ENCODE measurements at regions not wholly inside any gene's neighbourhood (a gene's known extent, or its start where the extent isn't known, plus 50 kb on each side); places are given as distances from the start of the nearest gene placed in this dataset.

DNA sequence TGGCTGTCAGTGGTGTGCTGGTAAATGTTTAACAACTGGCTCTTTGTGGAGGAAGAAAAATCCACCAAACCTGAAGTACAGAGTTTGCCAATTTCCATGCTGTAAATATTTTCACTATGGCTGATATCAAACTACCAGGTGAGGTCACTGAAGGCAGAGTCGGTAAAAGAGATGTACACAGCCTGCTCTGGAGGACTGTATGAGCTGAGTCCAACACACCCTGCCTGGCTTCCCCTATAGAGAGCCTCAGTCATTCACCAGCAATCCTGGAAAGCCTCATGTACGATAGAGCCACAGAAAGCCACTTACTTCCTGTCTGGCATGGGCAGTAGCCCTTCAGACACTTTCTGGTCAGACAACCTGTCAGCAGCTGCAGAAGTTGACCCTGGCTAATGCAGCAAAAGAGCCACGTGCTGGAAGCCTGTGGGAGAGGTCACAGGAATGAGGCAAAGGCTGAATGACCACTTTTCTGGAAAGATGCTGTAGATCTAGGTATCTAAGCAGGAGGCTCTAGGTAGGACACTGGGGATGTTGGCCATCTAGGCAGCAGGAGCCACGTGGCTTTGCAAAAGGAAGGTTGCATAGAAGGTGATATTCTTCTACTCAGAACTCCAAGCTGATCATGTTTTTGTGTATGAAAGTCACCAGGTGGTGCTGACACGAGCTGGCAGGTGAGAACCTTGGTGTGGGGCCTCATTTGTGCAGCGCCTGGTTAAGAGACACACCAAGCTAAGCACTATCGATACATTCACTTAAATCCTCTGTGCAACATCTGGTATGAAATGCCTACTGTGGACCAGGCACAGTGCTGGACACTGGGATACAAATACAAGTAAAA, 553.9 kb downstream of the VRK1 start:
- Histone ChIP-seq H3K27me3 (ENCODE audit: control insufficient read depth in 3 of 3, insufficient read depth in 3 of 3, low read length in 2 of 3) (no peaks in the 10 kb centered on the region), H3K9me3 (ENCODE audit: control insufficient read depth in 4 of 4, insufficient read depth in 3 of 4, low read length in 3 of 4) (peaks cover 0 to 1% (median 0%) of the 10 kb centered on the region in 4 donors), H3K4me1 (ENCODE audit: control insufficient read depth in 5 of 5, insufficient read depth in 5 of 5, low read length in 5 of 5) (no peaks in the 10 kb centered on the region), H3K9ac (ENCODE audit: insufficient read depth in 1 of 2, low read length in 2 of 2) (no peak overlapping the region), H3K4me3 (no peak overlapping the region), H3K27ac (ENCODE audit: low read depth in 1 of 2, low read length in 1 of 2) (no peak overlapping the region), H3K36me3 (ENCODE audit: control insufficient read depth in 4 of 4, insufficient read depth in 4 of 4, low read length in 4 of 4) (no peaks in the 10 kb centered on the region)
- TF ChIP-seq, protein P1, sequence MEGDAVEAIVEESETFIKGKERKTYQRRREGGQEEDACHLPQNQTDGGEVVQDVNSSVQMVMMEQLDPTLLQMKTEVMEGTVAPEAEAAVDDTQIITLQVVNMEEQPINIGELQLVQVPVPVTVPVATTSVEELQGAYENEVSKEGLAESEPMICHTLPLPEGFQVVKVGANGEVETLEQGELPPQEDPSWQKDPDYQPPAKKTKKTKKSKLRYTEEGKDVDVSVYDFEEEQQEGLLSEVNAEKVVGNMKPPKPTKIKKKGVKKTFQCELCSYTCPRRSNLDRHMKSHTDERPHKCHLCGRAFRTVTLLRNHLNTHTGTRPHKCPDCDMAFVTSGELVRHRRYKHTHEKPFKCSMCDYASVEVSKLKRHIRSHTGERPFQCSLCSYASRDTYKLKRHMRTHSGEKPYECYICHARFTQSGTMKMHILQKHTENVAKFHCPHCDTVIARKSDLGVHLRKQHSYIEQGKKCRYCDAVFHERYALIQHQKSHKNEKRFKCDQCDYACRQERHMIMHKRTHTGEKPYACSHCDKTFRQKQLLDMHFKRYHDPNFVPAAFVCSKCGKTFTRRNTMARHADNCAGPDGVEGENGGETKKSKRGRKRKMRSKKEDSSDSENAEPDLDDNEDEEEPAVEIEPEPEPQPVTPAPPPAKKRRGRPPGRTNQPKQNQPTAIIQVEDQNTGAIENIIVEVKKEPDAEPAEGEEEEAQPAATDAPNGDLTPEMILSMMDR (IDR thresholded peaks at IDR 0.05; ENCODE audit: control extremely low read depth, extremely low read depth), result no peak
- ATAC-seq (ENCODE audit: insufficient read depth, low FRiP score) (no peak), DNase-seq (peak in 1 of 3 donors; percentile 6)
- whole genome bisulfite sequencing, 2 donors, result 56 to 59% methylated on average over 7 of the region's 7 CpGs

DNA sequence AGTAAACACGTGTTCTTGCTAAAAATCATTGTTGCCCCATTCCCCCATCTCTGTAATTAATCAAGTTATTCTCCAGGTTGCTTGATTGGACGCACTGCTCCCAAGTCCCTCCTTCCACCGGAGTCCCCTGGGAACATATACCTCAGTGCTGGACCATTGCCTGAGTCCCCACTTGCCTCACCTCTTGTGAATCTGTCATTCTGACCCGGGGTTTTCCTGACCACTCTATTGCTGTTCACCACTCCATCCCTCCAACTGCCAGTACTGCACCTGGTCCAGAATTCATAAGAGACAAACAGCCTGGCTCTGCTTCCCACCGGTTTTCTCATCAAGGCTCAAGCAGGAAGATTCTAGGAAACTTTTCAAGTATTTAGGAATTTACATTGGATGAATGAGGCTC, 555.9 kb downstream of the VRK1 start:
- WGBS, 2 donors, result 82 to 92% methylated on average over 5 of the region's 5 CpGs
- ATAC-seq (ENCODE audit: insufficient read depth, low FRiP score), result no peak
- no peaks in the 10 kb centered on the region for H3K27me3 ChIP-seq (ENCODE audit: control insufficient read depth in 3 of 3, insufficient read depth in 3 of 3, low read length in 2 of 3)
- H3K36me3 ChIP-seq (ENCODE audit: control insufficient read depth in 4 of 4, insufficient read depth in 4 of 4, low read length in 4 of 4), result no peaks in the 10 kb centered on the region
- H3K4me1 ChIP-seq (ENCODE audit: control insufficient read depth in 5 of 5, insufficient read depth in 5 of 5, low read length in 5 of 5), result no peaks in the 10 kb centered on the region
- TF ChIP-seq, protein P1 (IDR thresholded peaks at IDR 0.05; ENCODE audit: control extremely low read depth, extremely low read depth), result no peak
- H3K4me3 ChIP-seq, result no peak overlapping the region
- H3K27ac ChIP-seq (ENCODE audit: low read depth in 1 of 2, low read length in 1 of 2), result no peak overlapping the region
- DNase-seq, result no peak
- no peak overlapping the region for H3K9ac ChIP-seq (ENCODE audit: insufficient read depth in 1 of 2, low read length in 2 of 2)
- H3K9me3 ChIP-seq (ENCODE audit: control insufficient read depth in 4 of 4, insufficient read depth in 3 of 4, low read length in 3 of 4), result no peaks in the 10 kb centered on the region

DNA sequence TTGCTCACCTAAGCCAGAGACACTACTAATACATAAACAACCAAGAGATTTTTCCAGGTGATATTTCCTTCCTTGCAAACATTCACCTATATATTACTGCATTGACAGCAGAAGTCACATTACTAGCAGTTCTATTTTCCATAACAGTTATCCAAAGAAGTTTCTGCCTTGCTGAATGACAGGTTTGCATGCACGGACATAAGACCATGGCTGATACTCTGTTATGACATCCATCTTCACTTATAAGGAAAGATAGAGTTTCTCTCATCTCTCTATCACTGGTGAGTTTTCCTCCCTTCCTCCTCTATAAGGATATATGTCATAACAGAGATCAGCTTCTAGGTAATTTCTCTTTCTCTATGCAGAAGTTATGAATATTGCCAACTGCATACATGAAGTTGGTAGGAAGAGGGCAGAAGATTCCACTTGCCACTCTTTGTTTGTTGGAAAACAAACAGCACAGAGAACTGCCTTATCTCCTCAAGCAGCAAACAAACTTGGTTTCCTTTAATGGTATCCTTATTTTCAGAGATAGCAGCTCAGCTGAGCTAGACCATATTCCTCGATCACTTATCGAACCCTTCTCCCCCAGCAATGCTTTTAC, 557.0 kb downstream of the VRK1 start:
- WGBS, 2 donors, result 53 to 87% methylated on average over 3 of the region's 3 CpGs
- H3K36me3 ChIP-seq (ENCODE audit: control insufficient read depth in 4 of 4, insufficient read depth in 4 of 4, low read length in 4 of 4), result no peaks in the 10 kb centered on the region
- DNase-seq (no peak), ATAC-seq (ENCODE audit: insufficient read depth, low FRiP score) (no peak)
- H3K9ac ChIP-seq (ENCODE audit: insufficient read depth in 1 of 2, low read length in 2 of 2), result no peak overlapping the region
- no peak overlapping the region for H3K4me3 ChIP-seq
- no peaks in the 10 kb centered on the region for H3K27me3 ChIP-seq (ENCODE audit: control insufficient read depth in 3 of 3, insufficient read depth in 3 of 3, low read length in 2 of 3)
- TF ChIP-seq, protein P1 (IDR thresholded peaks at IDR 0.05; ENCODE audit: control extremely low read depth, extremely low read depth), result no peak
- no peaks in the 10 kb centered on the region for H3K9me3 ChIP-seq (ENCODE audit: control insufficient read depth in 4 of 4, insufficient read depth in 3 of 4, low read length in 3 of 4)
- H3K27ac ChIP-seq (ENCODE audit: low read depth in 1 of 2, low read length in 1 of 2), result no peak overlapping the region
- no peaks in the 10 kb centered on the region for H3K4me1 ChIP-seq (ENCODE audit: control insufficient read depth in 5 of 5, insufficient read depth in 5 of 5, low read length in 5 of 5)

Measured in lung (tissue), 11 donors.